Muscle of leg (tissue), 3 donors: ENCODE measurements at regions not wholly inside any gene's neighbourhood (a gene's known extent, or its start where the extent isn't known, plus 50 kb on each side); places are given as distances from the start of the nearest gene placed in this dataset.

Experiments used
- DNase-seq: peaks from one replicate; pipeline ENCODE4 v3.0.0; 2013
- H3K27ac ChIP-seq: one replicate; pipeline ENCODE4 v1.5.1; 2013; ENCODE audit warnings: mild to moderate bottlenecking, low read length, control low read depth
- H3K27me3 ChIP-seq: one replicate; pipeline ENCODE4 v1.6.1; 2013; ENCODE audit warnings: low read length; ENCODE audit not compliant: control insufficient read depth, insufficient read depth
- H3K36me3 ChIP-seq: one replicate; pipeline ENCODE4 v1.6.1; 2013; ENCODE audit warnings: low read length; ENCODE audit not compliant: control insufficient read depth, insufficient read depth
- H3K4me1 ChIP-seq: one replicate; pipeline ENCODE4 v1.6.1; 2013; ENCODE audit warnings: low read length; ENCODE audit not compliant: control insufficient read depth, insufficient read depth
- H3K4me3 ChIP-seq: one replicate; pipeline ENCODE4 v1.5.1; 2013; ENCODE audit warnings: low read length, control low read depth
- H3K9me3 ChIP-seq: replicated peaks from 2 replicates; pipeline ENCODE4 v1.6.1; 2013; ENCODE audit warnings: low read depth, low read length; ENCODE audit not compliant: control insufficient read depth
- WGBS: methylation state at CpG from one replicate; pipeline ENCODE4 v1.1.5; 2013; ENCODE audit warnings: missing lambda C conversion rate; ENCODE audit not compliant: insufficient coverage; 5-methylcytosine and 5-hydroxymethylcytosine counted together

DNA sequence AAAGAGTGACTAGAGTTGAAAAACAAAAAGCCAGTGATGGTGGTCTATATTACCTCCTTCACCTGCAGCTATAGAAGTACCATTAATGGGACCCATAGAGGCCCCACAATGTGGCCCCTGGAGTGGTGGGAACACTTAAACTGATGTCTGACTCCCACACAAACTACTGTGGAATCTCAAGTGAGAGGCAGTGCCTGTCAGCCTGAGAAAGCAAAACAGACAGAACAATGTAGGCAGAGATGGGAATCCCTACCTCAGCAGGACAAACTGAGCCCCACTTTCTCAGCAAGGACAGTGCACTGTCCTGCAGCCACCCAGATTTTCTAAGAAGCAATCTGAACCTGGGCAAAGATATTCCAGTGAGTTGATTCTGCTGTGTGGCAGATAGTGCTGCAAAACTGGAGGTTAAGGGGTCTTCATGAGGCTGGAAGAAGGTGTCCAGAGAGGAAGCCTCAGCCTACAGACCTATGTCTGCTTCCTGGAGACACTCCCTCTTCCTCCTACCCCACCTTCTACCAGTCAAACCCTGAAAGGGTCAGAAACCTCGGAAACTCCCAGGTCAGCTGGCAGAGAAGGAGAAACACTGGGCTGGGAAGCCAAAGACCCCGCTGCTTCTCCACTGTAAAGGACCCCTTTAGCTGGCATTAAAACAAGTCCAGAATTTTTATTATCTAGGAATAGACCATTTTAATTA lies 228.7 kb downstream of the C1orf94 start:
- no peak overlapping the region for H3K4me3 ChIP-seq
- no CpG with 5 or more reads among the region's 2 CpGs for WGBS

DNA sequence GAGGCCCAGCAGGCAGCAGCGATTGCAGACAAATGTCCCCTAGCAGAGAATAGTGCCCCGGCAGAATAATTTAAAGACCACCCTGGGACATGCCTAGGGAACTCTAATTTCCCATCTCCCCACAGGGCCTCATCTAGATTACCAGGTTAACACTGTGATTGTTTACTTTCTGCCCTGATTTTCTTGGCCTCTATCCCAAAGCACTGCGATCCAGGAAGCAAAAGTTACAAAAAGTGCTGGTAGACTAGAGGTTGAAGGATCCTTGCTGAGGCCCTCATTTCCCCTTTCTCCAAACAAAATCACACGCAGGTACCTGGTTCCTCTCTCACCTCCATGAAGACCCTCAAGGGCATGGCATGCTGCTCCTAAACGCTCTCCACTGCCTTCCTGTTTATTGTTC lies 229.7 kb downstream of the C1orf94 start:
- Histone ChIP-seq H3K4me3 (no peak overlapping the region), H3K4me1 (no peaks in the 10 kb centered on the region), H3K36me3 (no peaks in the 10 kb centered on the region), H3K27me3 (no peaks in the 10 kb centered on the region), H3K9me3 (no peaks in the 10 kb centered on the region), H3K27ac (no peak overlapping the region)
- DNase-seq = no peak
- 17% methylated on average over 1 of the region's 5 CpGs for WGBS

More for the DNA sequence above, 228.7 kb downstream of the C1orf94 start:
- no peak for DNase-seq
- no peaks in the 10 kb centered on the region for H3K4me1 ChIP-seq
- no peaks in the 10 kb centered on the region for H3K9me3 ChIP-seq
- no peaks in the 10 kb centered on the region for H3K27me3 ChIP-seq
- no peaks in the 10 kb centered on the region for H3K36me3 ChIP-seq
- no peak overlapping the region for H3K27ac ChIP-seq

DNA sequence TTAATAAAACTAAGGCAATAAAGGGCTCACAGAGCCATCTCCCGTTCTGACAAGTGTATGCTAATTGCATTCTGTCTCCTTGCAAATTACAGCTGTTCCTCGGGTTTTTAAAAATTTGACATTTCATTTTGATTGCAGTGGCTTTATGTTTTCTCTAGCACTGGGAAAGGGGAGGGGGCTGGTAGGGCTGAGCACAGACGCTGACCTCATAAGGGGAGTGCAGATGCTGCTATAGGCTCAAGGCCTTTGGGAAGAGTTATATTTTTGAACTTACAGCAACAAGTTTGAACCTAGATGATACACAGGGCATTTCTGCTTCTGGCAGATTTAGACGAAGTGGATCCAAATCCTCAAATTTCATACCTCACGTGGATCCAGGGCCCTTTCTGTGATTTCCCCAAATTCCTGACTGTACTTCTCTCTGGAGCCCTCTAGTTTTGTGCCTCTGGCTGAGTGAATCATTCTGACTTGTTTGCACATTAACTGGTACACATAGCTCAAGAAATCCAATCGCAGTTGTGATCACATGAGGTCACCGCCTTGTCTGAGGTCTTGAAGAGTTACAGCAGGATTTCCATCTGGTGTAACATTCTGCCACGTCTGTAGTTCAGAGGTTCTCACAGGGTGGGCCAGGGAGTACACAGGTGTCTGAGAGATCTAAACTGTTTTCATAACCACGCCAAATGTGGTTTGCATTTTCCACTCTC lies 230.3 kb downstream of the C1orf94 start:
- Histone ChIP-seq H3K36me3 (no peaks in the 10 kb centered on the region), H3K9me3 (no peaks in the 10 kb centered on the region), H3K4me3 (no peak overlapping the region), H3K27me3 (no peaks in the 10 kb centered on the region), H3K4me1 (no peaks in the 10 kb centered on the region), H3K27ac (no peak overlapping the region)
- WGBS = 21% methylated on average over 8 of the region's 9 CpGs
- peak; percentile 7 for DNase-seq

DNA sequence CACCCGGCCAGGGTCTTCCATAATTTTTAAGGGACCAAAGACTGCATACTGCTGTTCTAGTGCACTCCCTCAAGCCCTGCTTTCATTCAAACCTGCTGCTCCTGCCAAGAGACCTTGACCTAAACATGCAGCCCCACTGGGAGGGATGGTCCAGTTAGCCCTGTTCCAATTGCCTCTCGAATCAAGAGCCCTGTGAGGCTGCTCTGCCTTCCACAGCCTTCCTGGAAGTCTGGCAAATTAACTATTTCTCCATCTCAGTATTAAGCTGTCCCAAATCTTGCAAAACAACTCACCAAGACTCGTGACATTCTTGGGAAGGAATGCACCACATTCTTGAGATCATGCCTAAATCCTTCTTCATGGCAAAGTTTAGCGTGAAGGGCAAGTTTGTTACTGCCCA lies 231.3 kb downstream of the C1orf94 start:
- Histone ChIP-seq H3K9me3 (no peaks in the 10 kb centered on the region), H3K27me3 (no peaks in the 10 kb centered on the region), H3K4me1 (no peaks in the 10 kb centered on the region), H3K36me3 (no peaks in the 10 kb centered on the region), H3K4me3 (no peak overlapping the region), H3K27ac (no peak overlapping the region)
- DNase-seq = no peak
- 20% methylated on average over 2 of the region's 4 CpGs for WGBS

DNA sequence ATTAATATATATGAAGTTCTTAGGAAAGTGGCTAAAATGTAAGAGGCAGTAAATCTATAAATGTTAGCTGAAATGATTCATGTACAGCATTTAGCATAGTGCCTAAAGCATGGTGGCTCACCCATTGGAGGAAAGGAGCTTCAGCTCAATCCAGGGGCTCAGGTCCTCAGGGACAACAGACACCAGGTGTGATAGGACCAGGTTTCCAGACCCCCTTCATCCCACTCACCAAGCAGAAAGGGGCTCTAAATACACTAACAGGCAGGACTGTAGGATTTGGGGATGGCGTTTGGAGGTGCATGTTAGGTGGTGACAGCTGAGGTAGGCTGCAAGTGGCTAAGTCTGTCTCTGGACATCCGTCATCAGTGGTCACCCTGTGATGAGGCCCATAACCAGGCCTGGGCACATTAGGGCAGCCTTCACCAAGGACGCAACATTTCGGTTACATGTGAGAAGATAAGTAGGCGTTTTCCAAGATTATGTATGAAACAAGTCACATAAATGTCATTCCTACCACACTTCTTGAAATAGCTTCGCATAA lies 233.1 kb downstream of the C1orf94 start:
- no peaks in the 10 kb centered on the region for H3K9me3 ChIP-seq
- no peak overlapping the region for H3K4me3 ChIP-seq
- H3K27me3 ChIP-seq = peaks cover 2% of the 10 kb centered on the region
- H3K27ac ChIP-seq = no peak overlapping the region
- no peak for DNase-seq
- H3K36me3 ChIP-seq = no peaks in the 10 kb centered on the region
- H3K4me1 ChIP-seq = no peaks in the 10 kb centered on the region
- no CpG with 5 or more reads among the region's 6 CpGs for WGBS

DNA sequence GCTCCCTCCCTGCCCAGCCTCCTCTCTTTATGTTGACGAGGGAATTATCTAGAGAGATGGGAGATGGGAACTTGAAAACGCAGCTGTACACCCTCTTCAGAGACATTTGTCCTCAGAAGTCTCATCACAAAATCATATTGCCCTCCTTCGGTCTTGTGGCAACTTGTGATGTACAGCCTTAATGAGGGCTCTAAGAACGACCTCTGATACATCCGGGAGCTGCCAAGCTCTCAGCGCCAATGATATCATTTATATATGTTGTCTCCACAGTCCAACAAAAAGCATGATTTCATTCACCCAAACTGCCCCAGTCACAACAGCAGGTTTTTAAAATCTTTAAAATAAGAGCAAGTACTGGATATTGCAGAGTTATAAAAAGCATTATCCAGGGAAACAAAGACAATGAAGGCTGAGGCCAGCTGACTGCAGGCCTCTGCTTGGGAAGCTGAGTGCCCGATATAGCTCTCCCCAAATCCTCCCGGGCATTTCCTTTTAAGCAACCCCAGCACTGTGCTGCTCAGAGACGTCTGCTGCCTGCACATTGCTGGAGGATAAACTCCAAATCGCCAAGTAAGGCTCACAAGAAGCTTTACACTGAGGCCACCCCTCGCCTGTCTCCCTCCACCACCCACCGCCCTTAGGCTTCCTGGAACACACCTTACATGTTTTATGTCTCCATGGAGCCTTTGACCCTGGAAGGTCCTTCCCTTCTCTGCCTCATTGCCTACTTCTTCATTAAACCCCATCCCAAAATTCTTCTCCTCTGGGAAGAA lies 236.1 kb downstream of the C1orf94 start:
- peak; percentile 5 for DNase-seq
- 31% methylated on average over 6 of the region's 12 CpGs for WGBS
- Histone ChIP-seq H3K36me3 (no peaks in the 10 kb centered on the region), H3K4me1 (no peaks in the 10 kb centered on the region), H3K4me3 (no peak overlapping the region), H3K27ac (no peak overlapping the region), H3K27me3 (peaks cover 2% of the 10 kb centered on the region), H3K9me3 (no peaks in the 10 kb centered on the region)

DNA sequence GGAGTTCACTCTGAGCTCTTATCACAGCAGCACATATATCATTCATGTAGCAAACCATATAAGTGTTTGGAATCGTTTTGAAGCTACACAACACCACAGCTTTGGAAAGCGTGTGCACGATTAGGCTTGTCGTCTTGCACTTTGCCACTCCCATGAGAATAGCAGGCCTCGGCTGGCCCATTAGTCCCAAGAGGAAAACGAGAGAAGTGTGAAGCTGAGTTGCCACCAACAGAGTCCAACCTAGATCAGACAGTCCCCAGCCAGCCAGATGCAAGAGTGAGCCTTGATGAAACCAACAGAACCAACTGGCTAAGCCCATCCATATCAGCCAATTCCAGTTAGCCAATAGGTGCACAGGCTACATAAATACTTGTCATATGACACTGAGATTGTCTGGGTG lies 238.4 kb downstream of the C1orf94 start:
- no peak for DNase-seq
- H3K36me3 ChIP-seq = no peaks in the 10 kb centered on the region
- peaks cover 2% of the 10 kb centered on the region for H3K27me3 ChIP-seq
- H3K4me1 ChIP-seq = no peaks in the 10 kb centered on the region
- no peak overlapping the region for H3K27ac ChIP-seq
- H3K9me3 ChIP-seq = no peaks in the 10 kb centered on the region
- 71% methylated on average over 6 of the region's 6 CpGs for WGBS
- no peak overlapping the region for H3K4me3 ChIP-seq

DNA sequence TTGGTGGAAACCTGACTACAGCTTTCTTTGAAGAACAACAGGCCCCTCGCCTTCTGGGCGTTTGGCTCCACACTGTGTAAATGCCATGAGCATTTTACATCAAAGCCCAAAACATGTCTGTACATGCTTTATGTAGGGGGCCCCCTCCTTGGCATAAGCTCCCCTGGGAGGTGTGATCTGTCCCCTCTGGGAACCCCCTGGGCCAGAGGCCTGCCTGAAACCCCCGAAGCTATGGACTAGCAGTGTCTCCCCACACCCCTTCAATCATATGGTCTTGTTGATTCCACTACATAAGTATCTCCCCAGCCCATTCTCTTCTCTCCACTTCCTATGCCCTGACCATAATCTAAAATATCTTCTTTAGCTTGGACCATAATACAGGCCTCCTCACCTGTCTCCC lies 241.5 kb downstream of the C1orf94 start:
- Histone ChIP-seq H3K4me1 (no peaks in the 10 kb centered on the region), H3K4me3 (no peak overlapping the region)

DNA sequence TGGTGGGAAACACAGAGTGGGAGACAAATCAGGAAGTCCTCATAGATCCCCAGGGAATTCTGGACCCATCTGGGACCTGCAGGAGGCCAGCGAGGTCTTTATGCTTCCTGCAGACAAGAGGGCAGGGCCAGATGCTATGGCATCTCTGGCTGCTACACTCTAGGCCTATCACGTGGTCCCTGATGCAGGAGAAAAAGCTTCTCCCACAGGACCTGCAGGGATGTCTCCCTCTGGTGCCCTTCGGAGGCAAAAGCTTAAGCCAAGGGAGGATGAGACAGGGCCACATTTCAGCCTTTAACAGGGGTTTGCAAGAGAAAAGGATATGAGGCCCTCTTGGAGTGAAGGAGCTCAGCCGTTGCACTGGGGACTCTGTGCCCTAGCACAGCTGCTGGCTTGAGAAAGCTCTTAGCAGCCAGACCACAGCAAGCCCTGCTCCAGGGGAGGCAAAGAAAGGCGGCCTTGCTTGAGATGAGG lies 243.0 kb downstream of the C1orf94 start:
- Histone ChIP-seq H3K9me3 (no peaks in the 10 kb centered on the region), H3K36me3 (no peaks in the 10 kb centered on the region), H3K27ac (no peak overlapping the region), H3K4me3 (no peak overlapping the region), H3K4me1 (no peaks in the 10 kb centered on the region), H3K27me3 (no peaks in the 10 kb centered on the region)
- 25% methylated on average over 5 of the region's 5 CpGs for WGBS
- no peak for DNase-seq

More for the DNA sequence above, 241.5 kb downstream of the C1orf94 start:
- WGBS = 73% methylated on average over 3 of the region's 3 CpGs
- no peak for DNase-seq
- H3K27me3 ChIP-seq = peaks cover 2% of the 10 kb centered on the region
- H3K27ac ChIP-seq = no peak overlapping the region
- no peaks in the 10 kb centered on the region for H3K9me3 ChIP-seq
- no peaks in the 10 kb centered on the region for H3K36me3 ChIP-seq

DNA sequence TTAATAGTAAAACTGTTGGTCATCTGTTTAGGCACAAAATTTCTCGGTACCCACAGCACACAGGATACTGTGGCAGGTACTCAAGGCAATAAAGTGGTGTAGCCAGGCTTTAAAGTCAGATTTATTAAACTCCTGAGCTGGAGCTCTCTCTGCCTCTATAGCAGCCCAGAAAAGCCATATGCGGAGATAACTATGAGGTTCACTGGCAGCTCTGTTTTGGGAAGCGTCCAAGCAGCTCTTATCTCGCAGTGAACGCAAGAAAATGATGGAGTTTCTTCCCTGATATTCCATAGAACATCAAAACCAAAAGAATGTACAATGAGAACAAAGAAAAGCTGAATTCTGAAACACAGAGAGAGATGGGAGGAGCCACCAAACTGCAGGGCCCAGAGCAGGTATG lies 248.3 kb downstream of the C1orf94 start:
- no peaks in the 10 kb centered on the region for H3K9me3 ChIP-seq
- no peaks in the 10 kb centered on the region for H3K27me3 ChIP-seq
- H3K27ac ChIP-seq = no peak overlapping the region
- WGBS = 100% methylated on average over 1 of the region's 5 CpGs
- no peak for DNase-seq
- no peak overlapping the region for H3K4me3 ChIP-seq
- no peaks in the 10 kb centered on the region for H3K4me1 ChIP-seq
- no peaks in the 10 kb centered on the region for H3K36me3 ChIP-seq
